NCI-H2081 treated with DMSO at 0.1 percent for 48 hours (cell line): ENCODE measurements at regions not wholly inside any gene's neighbourhood (a gene's known extent, or its start where the extent isn't known, plus 50 kb on each side); places are given as distances from the start of the nearest gene placed in this dataset.

Experiments
- DNase-seq: peaks from one replicate; lab custom pipeline; 2025; lab: John Stamatoyannopoulos, UW

DNA sequence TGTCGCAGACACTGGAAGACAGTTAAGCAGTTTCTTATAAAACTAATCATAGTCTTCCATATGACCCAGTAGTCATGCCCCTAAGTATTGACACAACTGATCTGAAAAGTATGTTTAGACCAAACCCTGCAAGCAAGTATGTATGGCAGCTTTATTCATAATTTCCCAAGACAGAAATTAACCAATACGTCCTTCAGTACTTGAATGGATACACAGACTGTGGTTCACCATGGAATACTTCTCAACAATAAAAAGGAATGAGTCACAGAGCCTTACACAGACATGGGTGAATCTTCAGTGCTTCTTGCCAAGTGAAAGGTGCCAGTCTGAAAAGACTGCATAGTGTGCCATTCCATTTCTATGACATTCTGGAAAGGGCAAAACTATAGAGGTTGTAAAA lies 50.2 kb upstream of the AKR1E2 start:
- DNase-seq, result no peak

DNA sequence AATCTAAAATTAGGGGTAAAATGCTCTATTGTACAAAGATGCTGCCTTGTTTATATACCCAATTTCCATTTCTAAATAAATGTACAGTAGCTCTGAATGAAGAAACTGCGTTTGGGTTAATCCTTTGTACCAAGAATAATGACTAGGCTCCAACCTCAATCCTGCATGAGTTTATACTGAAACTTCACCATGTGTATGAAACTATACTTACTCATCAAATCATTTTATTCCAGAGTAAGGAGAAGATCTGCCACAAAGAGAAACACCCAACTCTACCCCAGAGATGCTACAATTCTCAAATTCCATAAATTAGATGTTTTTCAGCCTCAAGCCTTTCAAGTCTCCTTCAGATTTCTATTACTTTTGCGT lies 53.8 kb upstream of the AKR1E2 start:
- no peak for DNase-seq

DNA sequence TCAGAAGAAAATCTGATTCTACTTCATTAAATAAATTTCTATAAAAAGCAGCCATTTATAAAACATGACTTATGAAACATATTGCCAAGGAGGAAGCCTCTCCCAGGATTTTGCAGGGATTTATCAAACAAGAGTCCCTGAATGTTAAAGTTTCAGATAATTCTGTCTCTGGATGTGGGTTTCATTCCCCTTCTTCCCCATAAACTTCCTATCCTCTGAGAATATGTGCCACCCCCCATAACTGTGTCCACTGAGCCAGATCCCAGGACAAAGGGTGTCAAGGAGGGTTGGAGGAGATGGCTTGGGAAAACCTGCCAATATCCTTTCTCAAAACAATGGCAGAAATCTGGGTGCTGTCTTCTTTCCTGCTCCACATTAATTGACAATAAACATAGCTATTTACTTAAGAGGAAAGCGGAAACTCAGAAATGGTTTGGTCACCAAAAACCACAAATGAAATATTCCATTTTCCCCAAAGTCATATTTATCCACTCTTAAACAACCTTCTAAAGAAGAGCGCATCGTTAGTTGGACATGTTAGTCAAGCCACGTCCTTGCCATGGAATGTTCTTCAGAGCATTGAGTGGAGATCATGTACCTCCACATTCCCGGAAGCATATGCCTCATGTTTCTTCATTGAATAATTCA lies 54.3 kb upstream of the AKR1E2 start:
- DNase-seq, result no peak

DNA sequence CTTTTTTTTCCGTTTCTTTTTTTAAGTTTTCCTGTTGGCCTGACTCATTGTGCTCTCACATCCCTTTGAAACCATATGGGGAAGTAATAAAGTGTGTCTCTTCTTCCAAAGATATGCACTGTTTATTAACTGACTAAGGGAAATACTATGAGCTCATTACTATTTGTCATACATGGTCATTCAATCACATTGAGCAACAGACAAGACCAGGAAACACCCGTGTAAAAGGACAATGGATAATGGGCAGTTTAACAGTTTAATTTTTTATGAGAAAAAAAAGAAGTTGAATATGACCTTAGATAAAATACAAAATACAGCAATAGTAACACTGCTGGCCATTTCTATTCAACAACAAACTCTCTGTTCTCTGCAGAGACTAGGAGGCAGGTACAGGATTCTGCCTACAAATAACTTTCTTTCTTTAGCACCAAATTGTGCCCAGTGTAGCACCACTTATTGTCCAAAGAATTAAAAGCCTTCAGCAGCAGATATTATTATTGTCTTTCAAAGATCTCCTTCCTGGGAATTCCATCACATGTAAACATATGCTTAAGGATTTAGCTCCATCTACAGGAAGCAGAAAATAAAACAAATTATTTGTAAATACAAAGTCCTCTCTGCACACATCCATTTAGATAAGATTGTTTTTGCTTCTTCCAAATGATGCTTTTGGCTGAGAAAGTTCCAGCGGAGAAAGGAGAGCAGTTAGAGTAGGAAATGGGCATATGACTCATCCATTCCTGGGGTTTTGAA lies 55.0 kb upstream of the AKR1E2 start:
- DNase-seq, result no peak

DNA sequence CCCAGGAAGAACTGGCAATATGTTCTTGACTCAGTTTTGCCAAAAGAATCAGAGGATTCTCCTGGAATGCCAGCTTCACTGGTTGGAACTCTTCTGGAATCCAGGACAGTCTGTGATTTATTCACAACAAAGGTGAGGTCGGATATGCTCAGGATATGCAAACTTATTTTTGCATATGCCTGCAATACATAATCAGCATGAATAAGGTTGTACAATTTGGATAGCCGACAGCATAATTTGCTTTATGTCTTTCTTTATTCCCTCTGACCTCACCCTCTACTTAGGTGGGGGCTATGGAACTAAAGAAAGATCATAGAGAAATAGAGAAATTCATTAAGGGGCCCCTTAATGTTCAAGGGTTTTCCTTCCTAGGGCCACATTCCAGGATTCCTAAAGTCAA lies 57.6 kb upstream of the AKR1E2 start:
- DNase-seq, result no peak

DNA sequence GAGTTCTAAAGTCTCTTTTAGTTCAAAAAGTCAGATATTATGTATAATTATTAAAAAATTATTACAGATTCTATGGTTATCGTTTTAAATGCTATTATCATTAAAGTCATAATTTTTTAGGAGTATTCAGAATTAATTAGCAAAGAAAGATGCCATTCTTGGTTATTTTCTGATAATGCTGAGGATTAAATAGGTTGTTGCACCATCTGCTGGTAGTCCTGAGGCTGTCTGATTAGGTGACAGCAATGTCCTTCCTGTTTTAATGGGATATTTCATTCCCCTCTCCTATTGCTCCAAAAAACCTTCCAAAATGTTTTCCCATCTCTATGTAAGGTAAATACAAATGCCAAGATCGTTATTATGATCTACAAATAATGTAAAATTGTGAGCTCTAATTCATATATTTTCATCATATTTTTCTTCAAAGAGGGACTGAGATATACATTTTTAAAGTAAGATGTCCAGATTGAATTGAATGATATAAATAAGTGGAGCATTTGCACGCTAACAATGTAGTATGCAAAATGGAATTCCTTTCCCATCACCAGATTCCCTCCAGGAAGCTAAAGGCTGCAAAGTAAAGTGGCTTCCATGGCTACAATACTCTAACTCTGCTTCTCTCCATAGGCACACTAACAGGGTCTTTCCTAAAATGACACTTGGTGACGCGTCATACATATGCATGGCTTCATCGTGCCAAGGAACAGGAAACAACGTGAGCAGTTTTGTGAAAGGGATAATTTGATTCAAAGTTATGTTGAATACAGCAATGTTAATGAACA lies 58.8 kb upstream of the AKR1E2 start:
- DNase-seq, result no peak

DNA sequence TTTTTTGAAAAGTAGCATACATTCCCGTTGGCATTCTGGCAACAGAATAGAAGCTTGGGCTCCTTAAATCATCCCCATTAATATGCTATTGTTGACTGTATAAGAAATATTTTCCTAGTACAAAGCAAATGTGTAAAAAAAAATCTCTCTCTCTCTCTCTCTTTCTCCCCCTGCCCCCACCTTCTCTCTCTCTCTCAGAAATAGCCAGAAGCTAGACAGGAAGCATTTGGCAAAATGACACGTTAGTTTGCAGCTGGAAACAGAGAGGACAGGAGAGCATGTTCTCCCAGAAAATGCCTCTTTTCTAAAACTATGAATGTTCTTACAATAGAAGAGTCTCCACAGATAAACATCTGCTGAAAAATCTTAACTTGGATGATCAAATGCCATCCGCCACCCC lies 59.6 kb upstream of the AKR1E2 start:
- DNase-seq, result no peak

DNA sequence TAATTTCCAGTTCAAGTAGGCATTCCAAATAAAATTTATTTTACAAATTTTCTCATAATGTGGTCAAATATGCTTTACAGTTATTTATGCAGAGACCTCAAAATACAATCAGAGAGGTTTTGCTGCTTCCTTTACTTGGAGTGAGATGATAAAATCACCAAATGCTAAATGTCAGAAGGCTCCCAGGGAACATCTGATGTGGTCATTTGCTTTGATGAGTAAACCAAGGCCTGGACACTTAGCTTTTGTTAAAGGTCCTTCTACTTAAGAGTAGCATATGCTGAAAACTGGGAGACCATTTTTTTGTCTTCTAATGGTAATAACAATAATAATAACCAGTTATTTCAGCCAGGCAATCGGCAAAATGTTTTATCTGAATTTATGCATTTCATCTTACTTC lies 60.6 kb upstream of the AKR1E2 start:
- DNase-seq, result no peak

DNA sequence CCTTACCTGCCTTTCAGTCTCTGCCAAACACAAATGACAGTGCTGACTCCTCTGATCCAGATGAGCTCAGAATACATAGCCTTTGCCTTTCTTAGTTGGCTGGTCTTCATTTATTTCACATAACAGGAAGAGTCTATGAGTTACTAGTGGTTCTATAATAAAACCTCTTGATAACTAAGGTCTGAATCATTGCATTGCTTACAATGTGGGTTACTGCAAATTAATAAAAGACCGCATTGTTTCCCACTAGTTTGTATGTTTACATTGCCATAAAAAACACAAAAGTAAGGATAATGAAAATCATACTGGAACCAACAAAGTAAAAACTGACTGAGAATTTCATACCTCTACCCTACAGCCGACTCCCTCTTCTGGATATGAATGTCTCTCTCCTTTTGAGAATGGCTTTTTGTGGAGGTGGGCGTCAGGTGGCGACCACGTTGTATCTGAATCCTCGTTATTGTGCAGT lies 62.0 kb upstream of the AKR1E2 start:
- DNase-seq, result no peak

DNA sequence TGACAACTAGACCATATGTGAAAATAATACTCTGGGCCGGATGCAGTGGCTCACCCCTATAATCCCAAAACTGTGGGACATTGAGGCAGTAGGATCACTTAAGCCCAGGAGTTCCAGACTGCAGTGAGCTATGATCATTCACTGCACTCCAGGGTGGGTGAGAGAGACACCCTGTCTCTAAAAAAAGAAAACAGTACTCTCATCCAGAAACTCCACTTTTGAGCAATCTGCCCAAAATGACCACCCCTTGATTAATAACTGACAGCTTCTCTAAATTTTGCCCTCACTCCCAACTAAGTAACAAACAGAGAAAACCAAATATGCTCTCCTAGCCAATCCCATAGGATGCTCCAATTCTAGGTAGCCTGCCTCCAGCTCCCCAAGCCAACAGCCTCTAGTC lies 62.5 kb upstream of the AKR1E2 start:
- DNase-seq, result no peak

DNA sequence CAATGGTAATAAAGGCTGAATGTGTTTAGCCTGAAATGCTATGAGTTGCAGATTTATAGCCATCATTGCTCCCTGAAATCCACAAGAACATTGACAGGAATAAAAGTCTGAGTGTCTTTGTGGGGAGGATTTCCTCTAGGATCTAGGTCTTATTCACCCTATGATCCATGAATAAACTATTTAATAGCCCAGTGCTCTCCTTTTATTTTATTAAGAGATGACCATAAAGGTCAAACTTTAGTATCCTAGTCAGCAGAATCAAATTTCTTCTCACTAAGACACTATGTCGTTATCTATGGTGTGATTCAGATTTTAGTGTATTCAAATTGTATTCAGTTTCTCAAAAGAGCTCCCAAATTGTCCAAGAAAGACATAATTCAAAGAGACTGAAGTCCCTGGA lies 67.8 kb upstream of the AKR1E2 start:
- DNase-seq, result no peak

DNA sequence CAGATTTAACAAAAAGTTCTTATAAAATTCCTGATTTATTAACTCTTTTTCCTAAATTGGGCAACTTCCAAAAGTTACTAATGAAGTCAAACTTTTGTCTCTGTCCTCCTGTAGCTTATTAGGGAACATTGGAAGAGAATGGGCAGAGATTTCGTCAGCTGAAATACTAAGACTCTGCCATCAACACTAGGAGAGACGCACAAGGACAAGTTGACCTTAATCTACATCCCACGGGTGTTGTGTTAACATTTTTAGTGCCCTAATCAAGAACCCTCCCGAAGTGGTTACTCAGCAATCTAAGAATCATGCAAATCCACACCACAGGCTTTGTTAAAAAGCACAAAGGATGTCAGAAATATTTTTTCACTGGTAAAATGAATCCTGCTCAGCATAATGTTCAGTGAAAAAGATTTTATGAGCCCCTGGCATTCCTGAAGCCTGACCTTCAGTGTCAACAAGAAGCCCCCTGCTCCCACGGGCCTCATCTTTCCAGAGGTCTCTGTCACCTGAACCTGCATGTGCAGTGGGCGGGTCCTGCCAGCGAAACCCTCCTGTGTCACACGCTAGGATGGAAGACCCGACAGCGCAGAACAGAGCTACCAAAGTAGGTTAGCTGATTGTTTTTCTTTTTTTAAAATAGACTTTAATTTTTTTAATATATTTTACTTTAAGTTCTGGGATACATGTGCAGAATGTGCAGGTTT lies 70.6 kb upstream of the AKR1E2 start:
- DNase-seq, result no peak

DNA sequence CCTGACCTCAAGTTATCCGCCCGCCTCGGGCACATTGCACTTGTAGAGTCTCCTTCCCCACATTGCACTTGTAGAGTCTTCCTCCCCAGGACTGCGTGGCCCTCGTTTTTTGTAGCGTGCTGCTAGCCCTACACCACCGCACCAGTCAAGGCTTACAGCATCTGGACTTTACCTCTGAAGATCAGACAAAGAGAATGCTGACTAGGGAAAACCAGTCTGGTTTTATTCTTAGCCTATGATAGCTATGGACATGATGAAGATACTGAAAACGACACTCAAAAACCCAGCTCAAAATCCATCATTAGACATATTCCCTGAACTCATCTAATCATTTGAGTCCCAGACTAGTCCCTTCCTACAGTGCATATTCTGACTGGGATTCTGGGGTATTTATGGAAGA lies 71.9 kb upstream of the AKR1E2 start:
- DNase-seq, result no peak

DNA sequence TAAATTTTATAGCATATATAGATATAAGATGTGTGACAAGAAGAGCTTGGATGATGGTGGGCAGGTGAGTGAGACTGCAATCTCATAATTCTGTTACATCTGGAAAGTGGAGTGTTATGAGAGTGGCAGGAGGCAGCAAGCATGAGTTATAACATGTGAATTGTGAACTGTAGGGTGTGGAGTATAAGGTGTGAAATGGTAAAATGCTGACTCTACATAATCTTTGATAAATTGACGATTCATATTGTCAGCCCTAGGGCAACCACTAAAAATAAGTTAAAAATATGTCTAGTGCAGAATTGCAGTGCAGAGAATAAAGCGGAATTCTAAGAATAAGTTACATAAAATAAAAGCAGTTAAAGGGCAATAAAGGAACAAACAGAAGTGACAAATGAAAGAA lies 74.8 kb upstream of the AKR1E2 start:
- DNase-seq, result no peak

DNA sequence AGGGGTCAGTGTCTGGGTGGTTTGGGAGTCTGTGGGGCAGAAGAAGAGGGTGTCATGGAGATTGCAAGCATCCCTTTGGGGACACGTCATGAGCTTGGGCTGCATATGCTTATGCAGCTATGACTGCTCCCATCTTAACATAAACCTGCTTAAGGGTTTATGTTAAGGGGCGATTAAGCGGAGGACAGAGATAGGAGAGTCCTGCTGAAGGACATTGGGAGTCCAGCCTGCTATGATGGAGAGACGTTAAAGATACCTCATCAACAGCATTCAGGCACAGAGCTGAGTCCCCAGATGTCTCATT lies 76.8 kb upstream of the AKR1E2 start:
- no peak for DNase-seq

DNA sequence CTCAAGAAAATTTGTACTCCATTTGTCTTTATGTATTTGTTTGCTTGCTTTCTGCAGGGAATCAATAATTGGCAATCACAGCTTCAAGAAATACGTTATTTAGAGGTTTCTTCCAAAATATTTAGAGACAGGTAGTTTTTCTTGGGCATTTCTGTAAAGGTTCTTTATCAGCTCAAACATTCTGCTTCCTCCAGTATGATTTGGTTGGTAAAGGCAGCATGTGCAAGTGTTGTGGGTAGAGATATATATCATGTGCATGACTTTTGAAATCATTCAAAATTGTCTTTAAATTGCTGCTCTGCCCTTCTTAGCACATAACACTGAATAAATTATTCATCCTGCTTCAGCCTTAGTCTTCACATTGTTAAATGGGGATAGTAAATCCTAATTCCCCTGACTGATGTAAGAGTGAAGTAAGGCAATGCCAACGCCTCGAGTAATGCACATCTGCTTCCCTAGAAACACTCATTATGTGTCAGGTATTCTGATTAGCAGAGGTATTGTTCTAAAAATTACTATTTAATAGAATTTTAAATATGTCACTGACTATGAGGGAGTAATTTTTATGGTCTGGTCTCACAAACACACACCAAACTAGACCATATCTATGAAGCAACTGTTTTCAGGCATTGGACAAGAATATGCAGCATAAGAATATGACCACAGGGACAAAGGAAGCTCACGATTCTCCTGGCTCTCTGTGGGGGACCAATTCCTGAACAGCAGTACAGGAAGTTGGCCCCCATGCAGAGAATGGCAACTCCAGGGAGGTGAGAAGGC lies 77.3 kb upstream of the AKR1E2 start:
- no peak for DNase-seq

DNA sequence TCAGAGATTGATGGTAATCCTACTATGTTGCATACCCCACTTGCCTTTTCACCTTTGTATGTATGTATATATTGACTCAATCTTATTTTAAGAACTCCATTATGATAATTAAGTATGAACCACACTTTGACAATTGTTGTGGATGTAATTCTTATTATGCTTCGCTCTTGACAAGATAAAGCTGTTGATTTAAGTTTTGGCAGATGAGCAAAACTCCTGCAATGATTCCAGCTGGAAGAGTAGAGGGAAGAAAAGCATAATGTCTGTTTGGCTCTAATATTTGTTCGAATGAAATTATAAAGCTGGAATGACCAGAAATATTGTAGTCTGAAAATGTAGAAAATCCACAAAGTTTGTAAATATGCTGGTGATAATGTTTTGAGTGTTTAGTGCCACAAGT lies 83.8 kb upstream of the AKR1E2 start:
- no peak for DNase-seq

DNA sequence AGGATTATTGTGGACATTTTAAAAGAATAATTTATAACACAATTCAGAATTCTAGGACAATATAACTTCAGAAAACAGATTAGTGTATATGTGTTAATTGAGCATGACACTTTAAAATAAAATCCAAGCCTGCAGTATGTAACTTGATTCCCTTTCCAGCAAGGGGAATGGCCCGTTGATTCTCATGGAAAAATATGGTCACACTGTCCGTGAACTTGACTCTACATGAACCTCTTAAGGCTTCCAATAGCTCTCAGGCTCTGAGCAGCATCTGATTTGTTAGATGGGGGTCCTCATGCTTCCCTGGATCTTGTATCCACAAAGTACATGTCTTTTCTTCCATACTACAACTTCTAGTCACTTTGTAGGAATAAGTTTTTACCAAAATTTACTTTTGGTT lies 85.5 kb upstream of the AKR1E2 start:
- no peak for DNase-seq

DNA sequence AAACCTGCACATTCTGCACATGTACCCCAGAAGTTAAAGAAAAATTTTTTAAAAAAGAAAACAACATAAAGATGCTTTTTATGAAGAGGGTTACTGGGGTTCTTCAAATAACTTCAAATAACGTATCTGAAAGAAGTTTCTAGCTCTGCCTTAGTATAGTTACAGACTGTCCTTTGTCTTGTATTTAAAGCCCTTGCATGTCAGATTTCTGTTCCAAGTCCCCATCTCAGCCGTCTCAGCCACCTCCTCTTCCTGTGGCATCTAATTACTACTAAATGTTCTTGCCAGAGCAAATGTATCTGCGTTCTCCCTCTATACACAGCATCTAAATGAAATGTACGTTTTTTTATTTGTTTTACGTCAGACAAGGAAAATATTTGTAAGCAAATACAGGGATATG lies 89.4 kb upstream of the AKR1E2 start:
- DNase-seq, result no peak

DNA sequence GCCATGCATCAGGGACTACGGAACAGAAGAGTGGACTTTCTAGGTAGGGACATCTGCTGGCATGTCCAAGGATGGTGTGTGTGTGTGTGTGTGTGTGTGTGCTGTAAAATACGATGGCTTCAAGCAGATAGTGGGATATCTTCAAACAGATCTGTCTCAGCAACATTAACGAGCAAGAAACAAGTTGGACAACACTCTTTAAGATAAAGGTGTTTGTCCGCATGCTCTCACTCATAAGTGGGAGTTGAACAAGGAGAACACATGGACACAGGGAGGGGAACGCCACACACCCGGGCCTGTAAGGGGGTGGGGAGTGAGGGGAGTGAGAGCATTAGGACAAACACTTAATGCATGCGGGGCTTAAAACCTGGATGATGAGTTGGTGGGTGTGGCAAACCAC lies 89.8 kb upstream of the AKR1E2 start:
- DNase-seq, result no peak

DNA sequence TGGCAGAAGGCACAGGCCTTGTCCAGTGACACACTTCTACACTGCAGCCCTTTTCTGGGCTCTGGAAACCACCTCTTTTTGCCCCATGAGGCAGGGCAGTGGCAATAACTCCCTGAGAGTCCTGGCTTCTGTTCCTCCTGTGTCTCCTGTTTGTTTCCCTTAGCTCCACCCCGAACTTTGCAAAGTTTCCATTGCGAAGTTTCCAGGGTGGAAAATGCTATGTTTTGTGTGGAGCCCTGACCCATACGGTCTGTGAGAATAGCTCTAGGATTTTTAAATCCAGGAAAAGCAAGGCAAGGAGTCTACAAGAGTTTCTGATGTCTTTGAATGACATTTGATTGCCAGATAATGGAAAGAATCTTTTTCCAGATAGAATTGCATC lies 92.2 kb upstream of the AKR1E2 start:
- no peak for DNase-seq
